Esophagus muscularis mucosa (tissue), 3 donors: ENCODE measurements at regions not wholly inside any gene's neighbourhood (a gene's known extent, or its start where the extent isn't known, plus 50 kb on each side); places are given as distances from the start of the nearest gene placed in this dataset.

ENCODE experiments used
- POLR2A ChIP-seq: fragments of 450-650 bp; IDR thresholded peaks from one replicate; pipeline ENCODE4 v1.6.1; 2017; ENCODE audit warnings: antibody characterized with exemption, moderate library complexity, mild to moderate bottlenecking, low read depth
- POLR2AphosphoS5 ChIP-seq, 2 donors: sonication (generic); formaldehyde crosslinking; IDR thresholded peaks; one replicate each; pipeline ENCODE4 v1.6.1; 2017; ENCODE audit warnings: antibody characterized with exemption in 2 of 2
- TF ChIP-seq, protein P1 (sequence below), 3 experiments: fragments of 200-600 bp in 2 of 3; fragments of 450-650 bp in 1 of 3; sonication (generic) in 2 of 3; IDR thresholded peaks; one replicate each; pipeline ENCODE4 v1.5.1; 2017 to 2019; ENCODE audit warnings: antibody characterized with exemption in 3 of 3, mild to moderate bottlenecking in 2 of 3, moderate library complexity in 1 of 3

DNA sequence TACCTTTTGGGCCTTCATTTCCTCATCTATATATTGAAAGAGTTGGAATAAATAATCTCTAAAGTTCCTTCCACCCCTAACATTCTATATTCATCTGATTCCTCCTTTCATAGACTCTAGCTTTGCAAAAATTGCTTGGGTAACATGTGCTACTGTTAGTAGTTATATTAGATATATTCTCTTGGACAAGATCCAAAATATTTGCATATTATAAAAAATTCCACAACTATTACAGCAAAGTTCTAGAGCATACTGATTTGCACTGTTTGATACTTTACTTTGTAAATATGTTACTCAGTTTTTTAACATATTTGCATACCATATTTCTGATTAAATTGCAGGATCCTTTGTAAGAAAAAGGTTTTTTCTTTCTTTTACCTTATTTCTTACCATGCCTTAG, 95.9 kb upstream of the UBE2E2 start:
- TF ChIP-seq POLR2A = no peak
- TF ChIP-seq, protein P1, sequence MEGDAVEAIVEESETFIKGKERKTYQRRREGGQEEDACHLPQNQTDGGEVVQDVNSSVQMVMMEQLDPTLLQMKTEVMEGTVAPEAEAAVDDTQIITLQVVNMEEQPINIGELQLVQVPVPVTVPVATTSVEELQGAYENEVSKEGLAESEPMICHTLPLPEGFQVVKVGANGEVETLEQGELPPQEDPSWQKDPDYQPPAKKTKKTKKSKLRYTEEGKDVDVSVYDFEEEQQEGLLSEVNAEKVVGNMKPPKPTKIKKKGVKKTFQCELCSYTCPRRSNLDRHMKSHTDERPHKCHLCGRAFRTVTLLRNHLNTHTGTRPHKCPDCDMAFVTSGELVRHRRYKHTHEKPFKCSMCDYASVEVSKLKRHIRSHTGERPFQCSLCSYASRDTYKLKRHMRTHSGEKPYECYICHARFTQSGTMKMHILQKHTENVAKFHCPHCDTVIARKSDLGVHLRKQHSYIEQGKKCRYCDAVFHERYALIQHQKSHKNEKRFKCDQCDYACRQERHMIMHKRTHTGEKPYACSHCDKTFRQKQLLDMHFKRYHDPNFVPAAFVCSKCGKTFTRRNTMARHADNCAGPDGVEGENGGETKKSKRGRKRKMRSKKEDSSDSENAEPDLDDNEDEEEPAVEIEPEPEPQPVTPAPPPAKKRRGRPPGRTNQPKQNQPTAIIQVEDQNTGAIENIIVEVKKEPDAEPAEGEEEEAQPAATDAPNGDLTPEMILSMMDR (IDR thresholded peaks at IDR 0.05) = no peak
- no peak for TF ChIP-seq POLR2AphosphoS5 (IDR thresholded peaks at IDR 0.05)
